ENCODE measurements at regions not wholly inside any gene's neighbourhood (a gene's known extent, or its start where the extent isn't known, plus 50 kb on each side); places are given as distances from the start of the nearest gene placed in this dataset.

DNA sequence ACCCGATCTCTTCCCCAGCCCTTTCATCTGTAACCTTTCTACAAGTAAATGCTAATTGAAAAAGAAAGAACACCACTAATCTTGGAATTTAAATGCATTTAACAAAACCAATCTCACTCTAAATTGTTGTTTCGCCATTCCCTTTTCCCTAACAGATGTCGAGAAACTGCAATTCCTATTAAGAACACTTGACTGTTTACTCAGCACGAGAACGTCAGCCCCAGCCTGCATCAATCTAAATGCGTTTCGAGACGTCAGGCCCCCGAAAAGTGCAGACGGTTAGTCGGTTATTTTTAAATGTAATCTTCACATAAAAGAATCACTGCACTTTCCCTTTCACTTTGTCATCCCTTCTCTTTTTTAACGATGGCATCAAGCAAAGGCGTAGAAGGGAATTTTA is 837.6 kb downstream of the VRK1 start:
- DNase-seq (ENCODE audit: low read depth): no peak
- TF ChIP-seq POLR2A (IDR thresholded peaks at IDR 0.05; ENCODE audit: extremely low read depth, insufficient read length) (no peak), MYC (IDR thresholded peaks at IDR 0.05; ENCODE audit: low read depth, low read length) (no peak)
- TF ChIP-seq, protein P1, sequence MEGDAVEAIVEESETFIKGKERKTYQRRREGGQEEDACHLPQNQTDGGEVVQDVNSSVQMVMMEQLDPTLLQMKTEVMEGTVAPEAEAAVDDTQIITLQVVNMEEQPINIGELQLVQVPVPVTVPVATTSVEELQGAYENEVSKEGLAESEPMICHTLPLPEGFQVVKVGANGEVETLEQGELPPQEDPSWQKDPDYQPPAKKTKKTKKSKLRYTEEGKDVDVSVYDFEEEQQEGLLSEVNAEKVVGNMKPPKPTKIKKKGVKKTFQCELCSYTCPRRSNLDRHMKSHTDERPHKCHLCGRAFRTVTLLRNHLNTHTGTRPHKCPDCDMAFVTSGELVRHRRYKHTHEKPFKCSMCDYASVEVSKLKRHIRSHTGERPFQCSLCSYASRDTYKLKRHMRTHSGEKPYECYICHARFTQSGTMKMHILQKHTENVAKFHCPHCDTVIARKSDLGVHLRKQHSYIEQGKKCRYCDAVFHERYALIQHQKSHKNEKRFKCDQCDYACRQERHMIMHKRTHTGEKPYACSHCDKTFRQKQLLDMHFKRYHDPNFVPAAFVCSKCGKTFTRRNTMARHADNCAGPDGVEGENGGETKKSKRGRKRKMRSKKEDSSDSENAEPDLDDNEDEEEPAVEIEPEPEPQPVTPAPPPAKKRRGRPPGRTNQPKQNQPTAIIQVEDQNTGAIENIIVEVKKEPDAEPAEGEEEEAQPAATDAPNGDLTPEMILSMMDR (IDR thresholded peaks at IDR 0.05; ENCODE audit: low read depth, low read length): no peak
- TF ChIP-seq, protein P2, sequence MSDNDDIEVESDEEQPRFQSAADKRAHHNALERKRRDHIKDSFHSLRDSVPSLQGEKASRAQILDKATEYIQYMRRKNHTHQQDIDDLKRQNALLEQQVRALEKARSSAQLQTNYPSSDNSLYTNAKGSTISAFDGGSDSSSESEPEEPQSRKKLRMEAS (IDR thresholded peaks at IDR 0.05; ENCODE audit: low read depth, low read length): no peak
- H3K4me3 ChIP-seq (ENCODE audit: low read depth, low read length): no peak overlapping the region

GRCh38 chr14:97638864-97639263 is 841.7 kb downstream of the VRK1 start:
- TF ChIP-seq MYC (IDR thresholded peaks at IDR 0.05; ENCODE audit: low read depth, low read length) (no peak), POLR2A (IDR thresholded peaks at IDR 0.05; ENCODE audit: extremely low read depth, insufficient read length) (no peak)
- TF ChIP-seq, protein P2 (IDR thresholded peaks at IDR 0.05; ENCODE audit: low read depth, low read length): no peak
- TF ChIP-seq, protein P1 (IDR thresholded peaks at IDR 0.05; ENCODE audit: low read depth, low read length): no peak

DNA sequence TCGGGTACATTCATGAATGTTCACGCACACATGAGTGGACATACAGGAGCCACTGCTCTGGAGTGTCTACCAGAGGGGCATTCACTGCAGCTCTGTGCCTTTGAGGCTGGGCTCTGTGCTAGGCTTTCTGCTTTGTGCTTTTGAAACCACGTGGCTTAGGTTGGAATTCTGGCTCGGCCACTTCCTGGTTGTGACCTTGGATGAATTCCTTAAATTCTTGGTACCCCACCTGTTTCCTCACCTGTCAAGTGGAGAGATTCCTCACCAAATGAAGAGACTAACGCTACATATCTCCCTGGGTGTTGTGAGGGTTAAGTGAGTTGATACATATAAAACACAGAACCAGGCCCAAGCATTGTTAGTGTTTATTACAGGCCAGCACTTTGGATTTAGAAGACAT is 842.8 kb downstream of the VRK1 start:
- no peak for DNase-seq (ENCODE audit: low read depth)

More at GRCh38 chr14:97638864-97639263, 841.7 kb downstream of the VRK1 start:
- DNase-seq (ENCODE audit: low read depth): no peak
- H3K4me3 ChIP-seq (ENCODE audit: low read depth, low read length): no peak overlapping the region

GRCh38 chr14:97641827-97642226 is 844.6 kb downstream of the VRK1 start:
- no peak for DNase-seq (ENCODE audit: low read depth)
- TF ChIP-seq POLR2A (IDR thresholded peaks at IDR 0.05; ENCODE audit: extremely low read depth, insufficient read length) (no peak), MYC (IDR thresholded peaks at IDR 0.05; ENCODE audit: low read depth, low read length) (no peak)
- TF ChIP-seq, protein P1 (IDR thresholded peaks at IDR 0.05; ENCODE audit: low read depth, low read length): no peak
- TF ChIP-seq, protein P2 (IDR thresholded peaks at IDR 0.05; ENCODE audit: low read depth, low read length): no peak
- no peak overlapping the region for H3K4me3 ChIP-seq (ENCODE audit: low read depth, low read length)

More for the DNA sequence above, 842.8 kb downstream of the VRK1 start:
- no peak overlapping the region for H3K4me3 ChIP-seq (ENCODE audit: low read depth, low read length)
- TF ChIP-seq, protein P1 (IDR thresholded peaks at IDR 0.05; ENCODE audit: low read depth, low read length): no peak
- TF ChIP-seq POLR2A (IDR thresholded peaks at IDR 0.05; ENCODE audit: extremely low read depth, insufficient read length) (no peak), MYC (IDR thresholded peaks at IDR 0.05; ENCODE audit: low read depth, low read length) (no peak)
- TF ChIP-seq, protein P2 (IDR thresholded peaks at IDR 0.05; ENCODE audit: low read depth, low read length): no peak

DNA sequence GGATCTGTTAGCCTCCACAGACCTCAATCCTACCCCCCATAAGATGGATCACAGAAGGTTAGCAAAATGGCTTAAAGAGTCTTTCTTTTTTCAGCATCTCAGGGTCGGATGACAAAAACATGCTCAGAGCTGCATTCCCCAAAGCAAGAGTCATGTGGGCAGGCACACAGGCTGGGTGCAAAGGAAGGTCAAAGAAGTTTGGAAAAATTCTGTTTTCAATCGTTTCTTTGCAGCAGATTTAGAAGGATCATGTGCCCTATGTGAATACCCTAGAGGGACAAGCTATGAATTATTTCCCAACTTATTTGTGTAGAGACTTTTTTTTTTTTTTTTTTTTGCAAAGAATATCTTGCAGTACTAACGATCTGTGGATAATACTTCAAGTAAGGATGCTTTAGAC is 845.4 kb downstream of the VRK1 start:
- no peak overlapping the region for H3K4me3 ChIP-seq (ENCODE audit: low read depth, low read length)
- TF ChIP-seq, protein P1 (IDR thresholded peaks at IDR 0.05; ENCODE audit: low read depth, low read length): no peak
- TF ChIP-seq, protein P2 (IDR thresholded peaks at IDR 0.05; ENCODE audit: low read depth, low read length): no peak
- TF ChIP-seq MYC (IDR thresholded peaks at IDR 0.05; ENCODE audit: low read depth, low read length) (no peak), POLR2A (IDR thresholded peaks at IDR 0.05; ENCODE audit: extremely low read depth, insufficient read length) (no peak)
- DNase-seq (ENCODE audit: low read depth): no peak

Measured in NB4 (cell line).